K562 (cell line): ENCODE measurements at regions not wholly inside any gene's neighbourhood (a gene's known extent, or its start where the extent isn't known, plus 50 kb on each side); places are given as distances from the start of the nearest gene placed in this dataset.

ENCODE experiments used
- ATAC-seq: fragments of 200-7000 bp; cut with Tn5 transposase; 3 replicates; pipeline ENCODE4 v1.9.1; 2020; ENCODE audit warnings: moderate library complexity
- BruUV-seq: library from RNA; stranded (reverse); fragments of 400-500 nt; replicated peaks from 2 replicates; lab custom pipeline; 2021; lab: Mats Ljungman, UMichigan
- CTCF ChIA-PET: fragments of 300-600 bp; formaldehyde crosslinking; extraction: SDS; loops from one replicate; lab custom pipeline; 2021; ENCODE audit warnings: low intra/inter-chr PET ratio; lab: Yijun Ruan, JAX
- POLR2A ChIA-PET: fragments of 300-600, 350-650 bp; sonication (Branson Sonifier 250); formaldehyde crosslinking; extraction: SDS; loops from one replicate; lab custom pipeline; 2021; ENCODE audit warnings: antibody characterized with exemption, inconsistent platforms; lab: Yijun Ruan, JAX
- DNase-seq, 4 experiments: peaks; one replicate each; pipeline versions ENCODE4 v3.0.0 to v3.0.0-alpha.2; 2011 to 2018; ENCODE audit warnings: low spot score in 3 of 4, mixed read lengths in 3 of 4; ENCODE audit errors: extremely low read depth in 1 of 4
- FAIRE-seq: peaks from 2 replicates; lab custom pipeline; 2011; peaks lifted over from hg19 to GRCh38; lab: Jason Lieb, UNC
- H2AFZ ChIP-seq: 2 replicates; pipeline ENCODE4 v1.6.0; 2011; ENCODE audit warnings: low read depth, low read length, control low read depth, inconsistent platforms
- H3K27ac ChIP-seq: fragments of 200-600 bp; 3 replicates; pipeline ENCODE4 v1.8.0; 2011; ENCODE audit warnings: low read depth, mild to moderate bottlenecking, control low read depth, inconsistent platforms, low read length, moderate library complexity, mixed read lengths; ENCODE audit errors: extremely low read depth
- H3K27me3 ChIP-seq, 2 experiments: fragments of 300-600 bp in 1 of 2; 2 replicates in 1 of 2; 3 replicates in 1 of 2; pipeline versions ENCODE4 v1.6.0 to v1.8.0; 2011; ENCODE audit warnings: inconsistent platforms in 2 of 2, low read length in 2 of 2, mild to moderate bottlenecking in 1 of 2, mixed read lengths in 1 of 2, moderate library complexity in 1 of 2; ENCODE audit not compliant: control insufficient read depth in 2 of 2, insufficient read depth in 2 of 2
- H3K36me3 ChIP-seq: fragments of 300-600 bp; 3 replicates; pipeline ENCODE4 v1.8.0; 2011; ENCODE audit warnings: mild to moderate bottlenecking, low read length, inconsistent platforms; ENCODE audit not compliant: control insufficient read depth, insufficient read depth
- H3K4me1 ChIP-seq, 2 experiments: fragments of 200-600 bp in 1 of 2; replicated peaks in 1 of 2; 2 replicates in 1 of 2; 3 replicates in 1 of 2; pipeline versions ENCODE4 v1.5.1 to v1.8.0; 2011; ENCODE audit warnings: inconsistent platforms in 2 of 2, low read length in 2 of 2, mild to moderate bottlenecking in 1 of 2, mixed read lengths in 1 of 2, moderate library complexity in 1 of 2; ENCODE audit not compliant: control insufficient read depth in 2 of 2, insufficient read depth in 2 of 2
- H3K4me2 ChIP-seq: 2 replicates; pipeline ENCODE4 v1.6.1; 2011; ENCODE audit warnings: low read length, control low read depth, inconsistent platforms, mixed read lengths; ENCODE audit not compliant: insufficient read depth
- H3K4me3 ChIP-seq: fragments of 200-600 bp; sonication (generic), shearing (Covaris generic); 2 replicates; pipeline ENCODE4 v1.5.1; 2016; ENCODE audit warnings: control low read depth, inconsistent platforms
- H3K79me2 ChIP-seq: fragments of 200-600 bp; 3 replicates; pipeline ENCODE4 v1.8.0; 2011; ENCODE audit warnings: low read length, inconsistent platforms; ENCODE audit not compliant: control insufficient read depth, insufficient read depth
- H3K9ac ChIP-seq, 2 experiments: 2 replicates each; pipeline versions ENCODE4 v1.6.0 to v1.6.1; 2011; ENCODE audit warnings: low read depth in 2 of 2, low read length in 2 of 2, control low read depth in 1 of 2, inconsistent platforms in 1 of 2, mild to moderate bottlenecking in 1 of 2, mixed read lengths in 1 of 2; ENCODE audit not compliant: insufficient read depth in 1 of 2
- H3K9me1 ChIP-seq: one replicate; pipeline ENCODE4 v1.6.0; 2011; ENCODE audit warnings: inconsistent platforms, mild to moderate bottlenecking, low read length, moderate library complexity; ENCODE audit not compliant: control insufficient read depth, insufficient read depth
- H3K9me3 ChIP-seq: replicated peaks from 2 replicates; pipeline ENCODE4 v1.5.1; 2011; ENCODE audit warnings: low read depth, low read length, inconsistent platforms; ENCODE audit not compliant: control insufficient read depth, insufficient read depth
- H4K20me1 ChIP-seq: replicated peaks from 2 replicates; pipeline ENCODE4 v1.6.1; 2011; ENCODE audit warnings: low read length, inconsistent platforms, mixed read lengths; ENCODE audit not compliant: control insufficient read depth, insufficient read depth
- ARHGAP35 ChIP-seq: fragments of 450-650 bp; IDR thresholded peaks from 2 replicates; pipeline ENCODE4 v1.6.1; 2018; ENCODE audit not compliant: partially characterized antibody
- DIDO1 ChIP-seq: fragments of 450-650 bp; IDR thresholded peaks from 2 replicates; pipeline ENCODE4 v1.6.1; 2016; ENCODE audit warnings: low read depth, missing biosample characterization, missing genetic modification characterization
- E2F3 ChIP-seq: fragments of 250-450 bp; sonication (Bioruptor Pico); IDR thresholded peaks from 2 replicates; pipeline ENCODE4 v1.4.0; 2020; ENCODE audit warnings: mild to moderate bottlenecking
- FOXP4 ChIP-seq: sonication (generic); formaldehyde crosslinking; IDR thresholded peaks from 2 replicates; pipeline ENCODE4 v1.8.0; 2022; ENCODE audit warnings: mild to moderate bottlenecking, missing genetic modification reagents, borderline replicate concordance
- HINFP ChIP-seq: fragments of 450-650 bp; conservative IDR thresholded peaks from 2 replicates; pipeline ENCODE4 v1.6.1; 2016; ENCODE audit warnings: missing genetic modification characterization, low read depth, mild to moderate bottlenecking, control low read depth, missing compliant biosample characterization
- MNT ChIP-seq, 2 experiments: fragments of 450-650 bp; conservative IDR thresholded peaks; 2 replicates each; pipeline ENCODE4 v1.6.1; 2017; ENCODE audit warnings: mild to moderate bottlenecking in 2 of 2, moderate library complexity in 2 of 2
- MTA1 ChIP-seq: fragments of 450-650 bp; IDR thresholded peaks from 2 replicates; pipeline ENCODE4 v1.6.1; 2017; ENCODE audit warnings: borderline replicate concordance
- NFE2L1 ChIP-seq: fragments of 450-650 bp; IDR thresholded peaks from 2 replicates; pipeline ENCODE4 v1.6.1; 2016; ENCODE audit warnings: missing genetic modification characterization, low read depth, mild to moderate bottlenecking, missing compliant biosample characterization, moderate library complexity, borderline replicate concordance
- SMARCE1 ChIP-seq: fragments of 450-650 bp; IDR thresholded peaks from 2 replicates; pipeline ENCODE4 v1.7.1; 2016; ENCODE audit warnings: mild to moderate bottlenecking
- ZNF174 ChIP-seq: fragments of 250-450 bp; sonication (Bioruptor Pico); IDR thresholded peaks from 2 replicates; pipeline ENCODE4 v1.4.0; 2020; ENCODE audit warnings: mild to moderate bottlenecking
- ZNF639 ChIP-seq, 2 experiments: fragments of 200-800 bp in 1 of 2; sonication (Bioruptor generic) in 1 of 2; sonication (generic) in 1 of 2; formaldehyde crosslinking in 1 of 2; IDR thresholded peaks in 1 of 2; conservative IDR thresholded peaks in 1 of 2; 2 replicates each; pipeline versions ENCODE4 v1.5.0 to v1.6.1; 2016 to 2020; ENCODE audit warnings: missing compliant biosample characterization in 1 of 2, missing genetic modification characterization in 1 of 2, missing genetic modification reagents in 1 of 2
- WGBS: fragments of 100-300 bp; shearing (Covaris generic); methylation state at CpG from one replicate; pipeline ENCODE4 v1.1.6; 2016; ENCODE audit warnings: low coverage, mixed read lengths; ENCODE audit not compliant: insufficient coverage; ENCODE audit errors: missing lambda C conversion rate; 5-methylcytosine and 5-hydroxymethylcytosine counted together
- in situ Hi-C: fragments of 300-500 bp; cut with MboI; formaldehyde crosslinking; loops from 4 replicates; pipeline ENCODE4 v1.15.0; 2018; ENCODE audit warnings: inconsistent platforms, mixed read lengths
- intact Hi-C: fragments of 100-400 bp; cut with micrococcal nuclease; formaldehyde crosslinking; loops from 2 replicates; pipeline ENCODE4 v1.14.2; 2022

GRCh38 chr11:130546901-130547694 is 98.7 kb downstream of the ADAMTS15 start:
- no peak overlapping the region for H3K4me2 ChIP-seq
- H3K4me1 ChIP-seq: no peaks in the 10 kb centered on the region
- in situ Hi-C loops (no loop called here), intact Hi-C loops (no loop called here)
- H3K79me2 ChIP-seq: no peaks in the 10 kb centered on the region
- ChIA-PET POLR2A (no interaction called here), CTCF (interaction anchor here (1.1 kb wide), 1 partner anchor 112 kb away, joined by 3 read pairs; no protein-coding TSS in a partner anchor)
- no peak overlapping the region for H3K4me3 ChIP-seq
- FAIRE-seq (no peak), DNase-seq (no peak), ATAC-seq (no peak)
- peaks cover 0 to 21% of the 10 kb centered on the region in 2 experiments; a peak in 3 of 5 replicates for H3K27me3 ChIP-seq
- WGBS: under 1% methylated on average over 31 of the region's 33 CpGs
- H3K9me1 ChIP-seq: no peaks in the 10 kb centered on the region
- no TSS peak for BruUV-seq
- no peaks in the 10 kb centered on the region for H4K20me1 ChIP-seq
- no peak overlapping the region for H3K9ac ChIP-seq
- H3K9me3 ChIP-seq: no peaks in the 10 kb centered on the region
- no peak overlapping the region for H3K27ac ChIP-seq
- H3K36me3 ChIP-seq: no peaks in the 10 kb centered on the region
- H2AFZ ChIP-seq: no peak overlapping the region
- no peak for TF ChIP-seq E2F3 (CRISPR knock-in tag)
- no peak for TF ChIP-seq SMARCE1
- no peak for TF ChIP-seq NFE2L1 (tag)
- TF ChIP-seq ARHGAP35: no peak
- no peak for TF ChIP-seq FOXP4
- TF ChIP-seq MNT (conservative IDR thresholded peaks at IDR 0.05): no peak
- no peak for TF ChIP-seq HINFP (tag)
- no peak for TF ChIP-seq ZNF174 (CRISPR knock-in tag)
- TF ChIP-seq DIDO1 (tag): no peak
- no peak for TF ChIP-seq ZNF639 (CRISPR knock-in tag; conservative IDR thresholded peaks at IDR 0.05 in 1 of 2, IDR thresholded peaks at IDR 0.05 in 1 of 2)
- no peak for TF ChIP-seq MTA1
